ENCODE measurements at regions not wholly inside any gene's neighbourhood (a gene's known extent, or its start where the extent isn't known, plus 50 kb on each side); places are given as distances from the start of the nearest gene placed in this dataset.

DNA sequence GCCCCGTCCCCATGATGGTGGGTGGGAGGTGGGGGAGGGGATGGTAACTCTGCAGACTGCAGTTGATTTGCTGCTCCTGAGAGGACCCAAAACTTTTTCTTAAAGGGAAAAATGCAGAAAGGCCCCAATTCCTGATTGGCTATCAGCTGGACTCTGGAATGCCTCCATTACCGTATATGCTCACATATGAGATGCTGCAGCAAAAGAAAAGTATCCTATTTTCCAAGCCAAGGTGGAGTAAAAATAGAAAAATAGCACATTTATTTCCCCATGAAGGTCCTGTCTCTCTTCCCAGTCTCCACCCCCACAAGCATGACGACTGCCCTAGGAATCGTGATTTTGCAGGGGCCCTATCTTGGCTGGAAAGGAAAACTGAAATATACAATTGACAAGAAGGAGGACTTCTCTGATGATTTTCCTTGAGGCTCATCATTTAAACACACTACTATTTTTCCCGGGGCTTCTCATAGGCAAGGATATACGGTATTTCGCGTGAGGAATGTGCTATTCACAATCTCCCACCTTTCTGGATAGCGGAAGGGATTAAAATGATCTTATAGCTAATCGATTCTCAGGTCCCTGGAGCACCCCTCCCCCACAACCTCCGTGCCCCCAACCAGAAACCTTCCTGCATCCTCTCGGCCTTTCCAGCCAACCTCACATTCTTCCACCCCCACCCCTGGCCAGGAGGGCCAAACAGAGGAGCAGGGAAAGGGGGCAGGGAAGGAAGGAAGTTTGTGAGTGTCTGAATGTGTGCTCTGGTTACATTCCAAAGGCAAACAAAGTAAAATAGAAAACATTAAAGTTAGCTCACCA, 138.9 kb upstream of the CCND2 start:
- TF ChIP-seq, protein P1, sequence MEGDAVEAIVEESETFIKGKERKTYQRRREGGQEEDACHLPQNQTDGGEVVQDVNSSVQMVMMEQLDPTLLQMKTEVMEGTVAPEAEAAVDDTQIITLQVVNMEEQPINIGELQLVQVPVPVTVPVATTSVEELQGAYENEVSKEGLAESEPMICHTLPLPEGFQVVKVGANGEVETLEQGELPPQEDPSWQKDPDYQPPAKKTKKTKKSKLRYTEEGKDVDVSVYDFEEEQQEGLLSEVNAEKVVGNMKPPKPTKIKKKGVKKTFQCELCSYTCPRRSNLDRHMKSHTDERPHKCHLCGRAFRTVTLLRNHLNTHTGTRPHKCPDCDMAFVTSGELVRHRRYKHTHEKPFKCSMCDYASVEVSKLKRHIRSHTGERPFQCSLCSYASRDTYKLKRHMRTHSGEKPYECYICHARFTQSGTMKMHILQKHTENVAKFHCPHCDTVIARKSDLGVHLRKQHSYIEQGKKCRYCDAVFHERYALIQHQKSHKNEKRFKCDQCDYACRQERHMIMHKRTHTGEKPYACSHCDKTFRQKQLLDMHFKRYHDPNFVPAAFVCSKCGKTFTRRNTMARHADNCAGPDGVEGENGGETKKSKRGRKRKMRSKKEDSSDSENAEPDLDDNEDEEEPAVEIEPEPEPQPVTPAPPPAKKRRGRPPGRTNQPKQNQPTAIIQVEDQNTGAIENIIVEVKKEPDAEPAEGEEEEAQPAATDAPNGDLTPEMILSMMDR (IDR thresholded peaks at IDR 0.05 in 2 of 3, conservative IDR thresholded peaks at IDR 0.05 in 1 of 3; ENCODE audit: borderline replicate concordance in 1 of 3, insufficient read depth in 1 of 3, low read depth in 2 of 3, low read length in 2 of 3) = no peak
- TF ChIP-seq EZH2 (IDR thresholded peaks at IDR 0.05) = no peak
- no peak for TF ChIP-seq ZNF274 (IDR thresholded peaks at IDR 0.05; ENCODE audit: low read depth, low read length)
- no peak for TF ChIP-seq POLR2AphosphoS5 (IDR thresholded peaks at IDR 0.05; ENCODE audit: low read depth, low read length)
- TF ChIP-seq POLR2A (IDR thresholded peaks at IDR 0.05; ENCODE audit: borderline replicate concordance, extremely low read depth, insufficient read depth, insufficient read length) = no peak
- no peak for TF ChIP-seq EGR1 (IDR thresholded peaks at IDR 0.05; ENCODE audit: low read depth)
- TF ChIP-seq TCF7L2 (IDR thresholded peaks at IDR 0.05; ENCODE audit: borderline replicate concordance, extremely low read depth, insufficient read depth, insufficient read length) = no peak
- no peak for TF ChIP-seq SP1 (IDR thresholded peaks at IDR 0.05; ENCODE audit: low read depth)

Data from HCT116 (cell line).